SU-DHL-6 (cell line): ENCODE measurements at regions not wholly inside any gene's neighbourhood (a gene's known extent, or its start where the extent isn't known, plus 50 kb on each side); places are given as distances from the start of the nearest gene placed in this dataset.
A peak's percentile ranks its signal among the peaks of the same experiment; 100 is the strongest.

Experiments
- H2AFZ ChIP-seq: fragments of 200-600 bp; sonication (generic); 2 replicates; pipeline ENCODE4 v1.6.1; 2014; ENCODE audit warnings: low read depth, mild to moderate bottlenecking, moderate library complexity, mixed read lengths, antibody characterized with exemption, low read length; ENCODE audit not compliant: severe bottlenecking
- H3F3A ChIP-seq: fragments of 200-600 bp; shearing (Covaris generic); 2 replicates; pipeline ENCODE4 v1.6.0; 2016; ENCODE audit warnings: antibody characterized with exemption, mild to moderate bottlenecking; ENCODE audit not compliant: insufficient read depth
- H3K27ac ChIP-seq: fragments of 200-600 bp; sonication (generic); 2 replicates; pipeline ENCODE4 v1.5.1; 2016; ENCODE audit warnings: low read depth, mild to moderate bottlenecking, low read length, moderate library complexity, mixed read lengths
- H3K27me3 ChIP-seq: fragments of 200-600 bp; sonication (generic), shearing (Covaris generic); 2 replicates; pipeline ENCODE4 v1.6.0; 2014; ENCODE audit warnings: mild to moderate bottlenecking, low read length
- H3K36me3 ChIP-seq: fragments of 200-600 bp; sonication (generic); 2 replicates; pipeline ENCODE4 v1.6.1; 2014; ENCODE audit warnings: mild to moderate bottlenecking, low read length, mixed read lengths
- H3K4me2 ChIP-seq: fragments of 300-600, 200-600 bp; shearing (Covaris generic), sonication (generic); 2 replicates; pipeline ENCODE4 v1.6.0; 2014; ENCODE audit warnings: low read length, low read depth, mild to moderate bottlenecking; ENCODE audit not compliant: poor library complexity, severe bottlenecking
- H3K4me3 ChIP-seq: fragments of 200-600 bp; sonication (generic); 2 replicates; pipeline ENCODE4 v1.5.1; 2014; ENCODE audit warnings: antibody characterized with exemption, low read length, mild to moderate bottlenecking, mixed read lengths; ENCODE audit not compliant: insufficient read depth, poor library complexity, severe bottlenecking
- H3K79me2 ChIP-seq: fragments of 200-600 bp; sonication (generic); 2 replicates; pipeline ENCODE4 v1.6.1; 2014; ENCODE audit warnings: mild to moderate bottlenecking, low read length, moderate library complexity; ENCODE audit not compliant: insufficient read depth
- H3K9ac ChIP-seq: fragments of 200-600 bp; sonication (generic); 2 replicates; pipeline ENCODE4 v1.7.0; 2014; ENCODE audit warnings: mild to moderate bottlenecking, low read length
- H3K9me2 ChIP-seq: fragments of 200-600 bp; sonication (generic); replicated peaks from 2 replicates; pipeline ENCODE4 v1.6.1; 2014; ENCODE audit warnings: low read length; ENCODE audit not compliant: insufficient read depth
- H3K9me3 ChIP-seq: fragments of 200-600 bp; sonication (generic); 2 replicates; pipeline ENCODE4 v1.6.1; 2014; ENCODE audit warnings: low read length, mixed read lengths; ENCODE audit not compliant: insufficient read depth
- H4K20me1 ChIP-seq: fragments of 200-600 bp; sonication (generic); 2 replicates; pipeline ENCODE4 v1.6.1; 2014; ENCODE audit warnings: low read depth, mild to moderate bottlenecking, antibody characterized with exemption, low read length, moderate library complexity, mixed read lengths
- EZH2phosphoT487 ChIP-seq: fragments of 200-600 bp; sonication (generic), shearing (Covaris generic); conservative IDR thresholded peaks from 2 replicates; pipeline ENCODE4 v1.6.1; 2018; ENCODE audit warnings: mild to moderate bottlenecking, antibody characterized with exemption, low read length, moderate library complexity, mixed read lengths
- TF ChIP-seq, protein P1 (sequence below): fragments of 200-600 bp; sonication (generic); IDR thresholded peaks from one replicate; pipeline ENCODE4 v1.5.1; 2017; ENCODE audit warnings: antibody characterized with exemption, mild to moderate bottlenecking, low read length, moderate library complexity; ENCODE audit not compliant: insufficient read depth, poor library complexity, severe bottlenecking

DNA sequence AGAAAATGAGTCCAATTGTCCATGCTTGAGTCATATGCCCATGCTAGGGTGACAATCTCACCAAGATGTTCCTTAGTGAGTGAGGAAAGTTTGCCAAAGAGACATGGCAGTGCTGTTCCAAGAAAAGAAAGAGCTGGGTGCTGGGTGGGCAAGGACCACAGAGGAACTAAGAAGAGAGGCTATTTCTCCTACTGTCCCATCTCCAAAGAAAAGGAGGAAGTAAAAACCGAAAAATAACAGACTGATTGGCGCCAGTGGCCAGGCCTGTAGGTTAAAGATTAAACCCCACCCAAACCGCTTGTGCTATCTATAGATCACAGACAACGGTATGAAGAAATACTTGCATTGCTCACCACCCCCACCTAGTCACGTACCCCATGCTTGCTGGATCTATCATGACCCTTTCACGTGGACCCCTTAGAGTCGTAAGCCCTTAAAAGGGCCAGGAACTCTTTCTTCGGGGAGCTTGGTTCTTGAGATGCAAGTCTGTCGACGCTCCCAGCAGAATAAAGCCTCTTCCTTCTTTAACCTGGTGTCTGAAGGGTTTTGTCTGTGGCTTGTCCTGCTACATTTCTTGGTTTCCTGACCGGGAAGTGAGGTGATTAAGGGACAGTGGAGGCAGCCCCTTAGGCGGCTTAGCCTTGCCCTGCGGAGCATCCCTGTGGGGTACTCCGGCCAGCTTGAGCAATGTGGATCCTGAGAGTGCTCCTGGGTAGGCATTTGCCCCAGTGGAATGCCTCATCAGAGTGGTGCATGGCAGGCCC lies 606.5 kb downstream of the UQCRFS1 start:
- no peak overlapping the region for H2AFZ ChIP-seq
- H3K4me3 ChIP-seq, result no peak overlapping the region
- no peak overlapping the region for H3K27ac ChIP-seq
- H3K9me2 ChIP-seq, result no peaks in the 10 kb centered on the region
- TF ChIP-seq, protein P1, sequence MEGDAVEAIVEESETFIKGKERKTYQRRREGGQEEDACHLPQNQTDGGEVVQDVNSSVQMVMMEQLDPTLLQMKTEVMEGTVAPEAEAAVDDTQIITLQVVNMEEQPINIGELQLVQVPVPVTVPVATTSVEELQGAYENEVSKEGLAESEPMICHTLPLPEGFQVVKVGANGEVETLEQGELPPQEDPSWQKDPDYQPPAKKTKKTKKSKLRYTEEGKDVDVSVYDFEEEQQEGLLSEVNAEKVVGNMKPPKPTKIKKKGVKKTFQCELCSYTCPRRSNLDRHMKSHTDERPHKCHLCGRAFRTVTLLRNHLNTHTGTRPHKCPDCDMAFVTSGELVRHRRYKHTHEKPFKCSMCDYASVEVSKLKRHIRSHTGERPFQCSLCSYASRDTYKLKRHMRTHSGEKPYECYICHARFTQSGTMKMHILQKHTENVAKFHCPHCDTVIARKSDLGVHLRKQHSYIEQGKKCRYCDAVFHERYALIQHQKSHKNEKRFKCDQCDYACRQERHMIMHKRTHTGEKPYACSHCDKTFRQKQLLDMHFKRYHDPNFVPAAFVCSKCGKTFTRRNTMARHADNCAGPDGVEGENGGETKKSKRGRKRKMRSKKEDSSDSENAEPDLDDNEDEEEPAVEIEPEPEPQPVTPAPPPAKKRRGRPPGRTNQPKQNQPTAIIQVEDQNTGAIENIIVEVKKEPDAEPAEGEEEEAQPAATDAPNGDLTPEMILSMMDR, result no peak
- TF ChIP-seq EZH2phosphoT487, result no peak
- no peaks in the 10 kb centered on the region for H3K27me3 ChIP-seq
- no peaks in the 10 kb centered on the region for H3K79me2 ChIP-seq
- H3K36me3 ChIP-seq, result no peaks in the 10 kb centered on the region
- H3K9me3 ChIP-seq, result no peaks in the 10 kb centered on the region
- H3K4me2 ChIP-seq, result no peak overlapping the region
- no peak overlapping the region for H3K9ac ChIP-seq
- no peaks in the 10 kb centered on the region for H4K20me1 ChIP-seq
- H3F3A ChIP-seq, result no peaks in the 10 kb centered on the region

DNA sequence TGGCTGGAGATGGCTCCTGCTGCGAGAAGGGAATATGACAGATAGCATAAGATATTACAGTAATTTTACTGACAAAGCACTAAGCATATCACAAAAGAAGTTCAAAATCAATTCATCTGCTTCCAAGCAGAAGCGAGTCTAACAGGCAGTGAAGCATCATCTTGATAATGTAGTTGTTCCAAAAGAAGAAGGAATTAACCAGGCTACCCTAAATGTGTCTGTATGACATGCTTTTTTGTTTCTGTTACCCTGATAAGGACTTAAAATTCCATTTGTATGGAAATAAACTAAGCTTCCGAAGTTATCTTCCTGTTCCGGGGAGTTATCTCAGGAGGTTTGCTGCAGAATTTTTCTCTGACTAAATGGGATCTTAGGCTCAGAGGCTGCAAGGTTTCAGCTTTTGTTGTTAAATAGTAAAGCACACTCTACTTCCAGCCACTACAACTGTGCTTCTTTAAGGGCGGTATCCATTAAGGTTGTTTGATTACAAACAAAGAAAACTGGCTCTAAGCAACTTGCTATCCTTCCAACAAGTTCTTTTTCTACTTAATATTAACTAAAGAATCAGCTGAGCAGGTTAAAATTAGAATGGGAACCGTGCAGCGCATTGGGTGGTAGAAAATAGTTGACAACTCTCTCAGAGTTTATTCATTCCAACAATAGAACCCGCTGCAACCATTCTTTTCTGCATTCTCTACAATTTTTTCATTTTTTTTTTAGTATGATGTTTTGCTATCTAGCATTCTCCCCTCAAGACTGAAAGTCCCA lies 607.3 kb downstream of the UQCRFS1 start:
- Histone ChIP-seq H3K79me2 (no peaks in the 10 kb centered on the region), H3K9ac (no peak overlapping the region), H3K27me3 (no peaks in the 10 kb centered on the region), H4K20me1 (no peaks in the 10 kb centered on the region), H3F3A (no peaks in the 10 kb centered on the region), H3K36me3 (no peaks in the 10 kb centered on the region), H3K27ac (no peak overlapping the region), H3K4me2 (no peak overlapping the region), H2AFZ (no peak overlapping the region), H3K4me3 (no peak overlapping the region), H3K9me3 (no peaks in the 10 kb centered on the region), H3K9me2 (no peaks in the 10 kb centered on the region)
- TF ChIP-seq EZH2phosphoT487, result no peak
- TF ChIP-seq, protein P1, result no peak

DNA sequence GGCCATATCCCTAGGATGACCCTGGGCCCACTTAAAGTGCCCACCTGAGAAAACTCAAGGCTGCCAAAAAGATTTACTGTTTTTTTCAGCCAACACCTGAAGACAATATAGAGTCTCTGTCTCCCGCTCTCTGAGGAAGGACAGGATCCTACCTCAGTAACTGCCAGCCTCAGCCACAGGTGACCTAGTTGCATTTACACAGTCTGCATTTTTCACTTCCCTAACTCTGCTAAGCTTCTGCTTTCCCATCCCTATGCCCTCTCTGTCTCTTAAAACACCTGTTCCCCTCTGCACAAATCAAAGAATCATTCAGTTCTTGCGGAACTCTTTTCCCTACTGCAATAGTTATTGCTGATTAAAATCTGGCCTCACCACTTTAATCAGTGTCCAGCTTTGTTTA lies 609.5 kb downstream of the UQCRFS1 start:
- peak overlapping the region; percentile 20 for H3K4me2 ChIP-seq
- no peaks in the 10 kb centered on the region for H3K9me2 ChIP-seq
- H3K4me3 ChIP-seq, result no peak overlapping the region
- no peaks in the 10 kb centered on the region for H3K36me3 ChIP-seq
- H2AFZ ChIP-seq, result no peak overlapping the region
- no peaks in the 10 kb centered on the region for H3F3A ChIP-seq
- no peak for TF ChIP-seq EZH2phosphoT487
- TF ChIP-seq, protein P1, result no peak
- no peaks in the 10 kb centered on the region for H4K20me1 ChIP-seq
- H3K9ac ChIP-seq, result no peak overlapping the region
- H3K9me3 ChIP-seq, result no peaks in the 10 kb centered on the region
- H3K27me3 ChIP-seq, result no peaks in the 10 kb centered on the region
- H3K27ac ChIP-seq, result peak overlapping the region; percentile 30; the same call in 1 of the 2 replicates
- no peaks in the 10 kb centered on the region for H3K79me2 ChIP-seq
